ENCODE measurements at regions not wholly inside any gene's neighbourhood (a gene's known extent, or its start where the extent isn't known, plus 50 kb on each side); places are given as distances from the start of the nearest gene placed in this dataset.

- TF ChIP-seq STAT6 (CRISPR knock-in tag; conservative IDR thresholded peaks at IDR 0.05; ENCODE audit: low read depth), result no peak
- TF ChIP-seq ZNF232 (CRISPR knock-in tag; IDR thresholded peaks at IDR 0.05), result no peak
These were observed 404.5 kb upstream of the LRRC7 start (continued) for GRCh38 chr1:69163241-69163640.

- H3K9me3 Mint-ChIP-seq, result peaks cover 10% of the 10 kb centered on the region
- no peaks in the 10 kb centered on the region for H3K27me3 Mint-ChIP-seq (ENCODE audit: low read depth)
- ChIA-PET POLR2A (no interaction called here), CTCF (no interaction called here)
- ATAC-seq (no peak), DNase-seq (ENCODE audit: low spot score) (no peak)
- H3K4me1 Mint-ChIP-seq, result no peaks in the 10 kb centered on the region
- no peak overlapping the region for H3K27ac Mint-ChIP-seq
- no peak for TF ChIP-seq ZNF671 (CRISPR knock-in tag; IDR thresholded peaks at IDR 0.05)
- TF ChIP-seq GTF2I (CRISPR knock-in tag; conservative IDR thresholded peaks at IDR 0.05), result no peak
- no peak overlapping the region for H3K4me3 Mint-ChIP-seq
- H3K36me3 Mint-ChIP-seq, result peaks cover 5% of the 10 kb centered on the region; the same call in 1 of the 2 replicates
These were observed 403.9 kb upstream of the LRRC7 start for GRCh38 chr1:69163779-69164178.

GRCh38 chr1:69167876-69168275, 399.8 kb upstream of the LRRC7 start:
- TF ChIP-seq NFE2L1 (CRISPR knock-in tag; IDR thresholded peaks at IDR 0.05), result no peak
- TF ChIP-seq ZNF317 (CRISPR knock-in tag; IDR thresholded peaks at IDR 0.05; ENCODE audit: borderline replicate concordance, low read depth), result no peak
- TF ChIP-seq ZNF263 (CRISPR knock-in tag; IDR thresholded peaks at IDR 0.05; ENCODE audit: low read depth), result no peak
- no peak for TF ChIP-seq ERG (CRISPR knock-in tag; IDR thresholded peaks at IDR 0.05)
- no peak for TF ChIP-seq PRDM15 (CRISPR knock-in tag; IDR thresholded peaks at IDR 0.05)
- no peak for TF ChIP-seq PRRX2 (CRISPR knock-in tag; IDR thresholded peaks at IDR 0.05)
- no peak for TF ChIP-seq RELA (CRISPR knock-in tag; IDR thresholded peaks at IDR 0.05; ENCODE audit: borderline replicate concordance)
- no peak for TF ChIP-seq HMGXB4 (CRISPR knock-in tag; IDR thresholded peaks at IDR 0.05)
- TF ChIP-seq KAT7 (CRISPR knock-in tag; IDR thresholded peaks at IDR 0.05; ENCODE audit: borderline replicate concordance), result no peak
- TF ChIP-seq SMAD3 (CRISPR knock-in tag; IDR thresholded peaks at IDR 0.05; ENCODE audit: borderline replicate concordance), result no peak
- TF ChIP-seq NR2C2 (CRISPR knock-in tag; IDR thresholded peaks at IDR 0.05), result no peak
- TF ChIP-seq IRF2 (CRISPR knock-in tag; IDR thresholded peaks at IDR 0.05; ENCODE audit: borderline replicate concordance, low read depth), result no peak
- TF ChIP-seq GRHL2 (CRISPR knock-in tag; IDR thresholded peaks at IDR 0.05; ENCODE audit: insufficient replicate concordance, severe bottlenecking), result no peak
- TF ChIP-seq E2F5 (CRISPR knock-in tag; IDR thresholded peaks at IDR 0.05), result no peak
- Mint-ChIP-seq H3K27me3 (ENCODE audit: low read depth) (no peaks in the 10 kb centered on the region), H3K27ac (no peak overlapping the region), H3K36me3 (peaks cover 27% of the 10 kb centered on the region), H3K4me1 (no peaks in the 10 kb centered on the region), H3K9me3 (peaks cover 35% of the 10 kb centered on the region), H3K4me3 (no peak overlapping the region)
- DNase-seq (ENCODE audit: low spot score) (no peak), ATAC-seq (no peak)
- ChIA-PET CTCF (no interaction called here), POLR2A (no interaction called here)

Data from WTC11 (cell line).